Right lobe of liver (tissue), 6 donors: ENCODE measurements at regions not wholly inside any gene's neighbourhood (a gene's known extent, or its start where the extent isn't known, plus 50 kb on each side); places are given as distances from the start of the nearest gene placed in this dataset.
A peak's percentile ranks its signal among the peaks of the same experiment; 100 is the strongest.

Experiments used
- ATAC-seq, 4 donors: fragments of 200-7000 bp; cut with Tn5 transposase; one replicate each; pipeline ENCODE4 v1.9.1; 2020; ENCODE audit warnings: mild to moderate bottlenecking in 4 of 4, moderate library complexity in 4 of 4
- DNase-seq, 3 donors: peaks; one replicate each; pipeline ENCODE4 v3.0.0-alpha.2; 2020
- H3K27ac ChIP-seq, 3 donors: fragments of 200-600 bp; one replicate each; pipeline ENCODE4 v1.8.0; 2022
- H3K27me3 ChIP-seq, 2 donors: fragments of 200-600 bp; one replicate each; pipeline ENCODE4 v1.8.0; 2022
- H3K36me3 ChIP-seq, 4 donors: fragments of 200-600 bp; sonication (generic) in 1 of 4; one replicate each; pipeline versions ENCODE4 v1.5.1 to v1.8.0; 2017 to 2022; ENCODE audit warnings: control low read depth in 1 of 4
- H3K4me1 ChIP-seq, 4 donors: fragments of 200-600 bp; sonication (generic) in 1 of 4; one replicate each; pipeline versions ENCODE4 v1.5.1 to v1.8.0; 2017 to 2022; ENCODE audit warnings: control low read depth in 1 of 4
- H3K4me3 ChIP-seq, 3 donors: fragments of 200-600 bp; one replicate each; pipeline ENCODE4 v1.8.0; 2022
- H3K9me3 ChIP-seq, 4 donors: fragments of 200-600 bp; sonication (generic) in 1 of 4; one replicate each; pipeline versions ENCODE4 v1.5.1 to v1.8.0; 2017 to 2022; ENCODE audit warnings: control low read depth in 1 of 4
- CTCF ChIP-seq, 4 donors: fragments of 200-600 bp in 3 of 4; fragments of 450-650 bp in 1 of 4; IDR thresholded peaks; one replicate each; pipeline versions ENCODE4 v1.5.1 to v1.8.0; 2016 to 2022; ENCODE audit warnings: antibody characterized with exemption in 4 of 4, mild to moderate bottlenecking in 2 of 4
- POLR2A ChIP-seq: fragments of 450-650 bp; IDR thresholded peaks from one replicate; pipeline ENCODE4 v1.6.1; 2017; ENCODE audit warnings: antibody characterized with exemption, mild to moderate bottlenecking
- WGBS: methylation state at CpG from one replicate; pipeline ENCODE4 v1.1.6; 2018; ENCODE audit warnings: low coverage, low lambda C conversion rate; ENCODE audit not compliant: insufficient coverage; ENCODE audit errors: missing lambda C conversion rate; 5-methylcytosine and 5-hydroxymethylcytosine counted together
- intact Hi-C, 2 donors: fragments of 100-400 bp; cut with DNase I; formaldehyde crosslinking; loops; one replicate each; pipeline versions ENCODE4 v1.11.2 to v1.14.1; 2022
- donor health status: DM: no; HTN: yes; CAD: no.
- donor health status: DM: no; HTN: no; CAD: no.
- donor health status: DM: no; HTN: no; CAD: no.
- donor health status: DM: no; HTN: yes; CAD: no.
- donor health status: DM: no; HTN: yes; CAD: no.

DNA sequence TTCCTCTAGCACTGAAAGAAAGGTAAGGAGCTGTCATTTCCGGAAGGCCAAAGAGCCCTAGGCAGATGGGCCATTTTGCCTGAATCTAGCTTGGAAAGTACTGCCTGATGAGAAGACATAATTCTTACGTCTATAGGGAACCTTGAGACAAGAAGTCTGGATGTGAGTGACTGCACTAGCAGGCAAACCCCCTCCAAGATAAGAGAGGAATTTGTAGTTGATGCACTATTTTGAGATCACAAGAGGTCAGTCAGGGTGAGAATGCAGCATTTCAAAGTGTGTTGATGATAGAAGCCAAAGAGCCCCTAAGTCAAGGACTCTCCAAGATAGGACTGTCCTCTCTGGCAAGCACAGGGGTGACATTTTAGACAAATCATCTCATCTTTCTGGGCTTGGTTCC lies 99.2 kb downstream of the HES1 start:
- intact Hi-C loops, result no loop called here
- ATAC-seq, result no peak

DNA sequence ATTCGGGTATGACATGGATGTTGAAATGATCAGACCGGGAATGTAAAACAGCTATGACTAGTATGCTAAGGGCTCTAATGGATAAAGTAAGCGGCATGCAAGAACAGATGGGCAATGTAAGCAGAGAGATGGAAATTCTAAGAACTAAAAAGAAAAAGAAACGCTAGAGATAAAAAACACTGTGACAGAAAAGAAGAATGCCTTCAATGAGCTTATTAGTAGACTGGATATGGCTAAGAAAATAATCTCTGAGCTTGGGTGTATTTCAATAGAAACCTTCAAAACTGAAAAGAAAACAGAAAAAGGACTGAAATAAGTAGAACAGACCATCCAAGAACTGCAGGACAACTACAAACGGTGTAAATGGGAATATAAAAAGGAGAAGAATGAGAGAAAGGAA lies 101.2 kb downstream of the HES1 start:
- TF ChIP-seq CTCF (IDR thresholded peaks at IDR 0.05) (no peak), POLR2A (no peak)
- ATAC-seq, result peak in 1 of 4 donors; percentile 30
- no peak for DNase-seq
- intact Hi-C loops, result no loop called here
- Histone ChIP-seq H3K36me3 (no peaks in the 10 kb centered on the region), H3K4me3 (no peak overlapping the region), H3K9me3 (no peaks in the 10 kb centered on the region), H3K27ac (no peak overlapping the region), H3K27me3 (no peaks in the 10 kb centered on the region), H3K4me1 (no peaks in the 10 kb centered on the region)
- 51% methylated on average over 5 of the region's 5 CpGs for WGBS

More for the DNA sequence above, 99.2 kb downstream of the HES1 start:
- H3K27me3 ChIP-seq, result no peaks in the 10 kb centered on the region
- TF ChIP-seq CTCF (IDR thresholded peaks at IDR 0.05) (no peak), POLR2A (no peak)
- no peak for DNase-seq
- no peaks in the 10 kb centered on the region for H3K36me3 ChIP-seq
- WGBS, result 85% methylated on average over 2 of the region's 2 CpGs
- no peak overlapping the region for H3K27ac ChIP-seq
- H3K4me1 ChIP-seq, result no peaks in the 10 kb centered on the region
- H3K4me3 ChIP-seq, result no peak overlapping the region
- no peaks in the 10 kb centered on the region for H3K9me3 ChIP-seq

GRCh38 chr3:194240766-194241165 lies 104.8 kb downstream of the HES1 start:
- TF ChIP-seq CTCF (IDR thresholded peaks at IDR 0.05), result no peak
- TF ChIP-seq POLR2A, result no peak
- no peaks in the 10 kb centered on the region for H3K36me3 ChIP-seq
- H3K9me3 ChIP-seq, result no peaks in the 10 kb centered on the region
- no peak overlapping the region for H3K4me3 ChIP-seq
- DNase-seq (no peak), ATAC-seq (no peak)
- no peak overlapping the region for H3K27ac ChIP-seq
- 57% methylated on average over 7 of the region's 7 CpGs for WGBS
- intact Hi-C loops, result no loop called here
- H3K4me1 ChIP-seq, result peaks cover 0 to 6% (median 0%) of the 10 kb centered on the region in 4 donors
- no peaks in the 10 kb centered on the region for H3K27me3 ChIP-seq

DNA sequence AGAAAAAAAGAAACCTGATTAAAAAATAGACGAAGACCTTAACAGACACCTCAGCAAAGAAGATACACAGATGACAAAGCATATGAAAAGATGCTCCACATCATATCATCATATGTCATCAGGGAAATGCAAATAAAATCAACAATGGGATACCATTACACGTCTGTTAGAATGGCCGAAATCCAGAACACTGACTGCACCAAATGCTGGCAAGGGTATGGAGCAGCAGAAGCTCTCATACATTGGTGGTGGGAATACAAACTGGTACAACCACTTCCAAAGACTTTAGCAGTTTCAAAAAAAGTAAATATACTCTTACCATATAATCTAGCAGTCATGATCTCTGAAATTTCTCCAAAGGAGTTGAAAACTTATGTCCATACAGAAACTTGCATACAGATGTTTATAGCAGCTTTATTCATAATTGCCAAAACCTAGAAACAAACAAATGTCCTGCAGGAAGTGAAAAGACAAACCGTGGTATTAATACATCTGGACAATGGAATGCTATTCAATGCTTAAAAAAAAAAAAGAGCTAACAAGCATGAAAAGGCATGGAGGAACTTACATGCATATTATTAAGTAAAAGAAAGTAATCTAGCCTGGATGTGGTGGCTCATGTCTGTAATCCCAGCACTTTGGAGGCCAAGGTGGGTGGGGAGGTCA lies 107.4 kb downstream of the HES1 start:
- H3K4me1 ChIP-seq, result peaks cover 0 to 20% (median 8%) of the 10 kb centered on the region in 4 donors
- no peak for DNase-seq
- H3K9me3 ChIP-seq, result no peaks in the 10 kb centered on the region
- TF ChIP-seq POLR2A (no peak), CTCF (IDR thresholded peaks at IDR 0.05) (no peak)
- no peaks in the 10 kb centered on the region for H3K36me3 ChIP-seq
- no peak overlapping the region for H3K27ac ChIP-seq
- WGBS, result 80% methylated on average over 4 of the region's 4 CpGs
- no peak overlapping the region for H3K4me3 ChIP-seq
- intact Hi-C loops, result no loop called here
- no peaks in the 10 kb centered on the region for H3K27me3 ChIP-seq
- ATAC-seq, result no peak
